Amniotic stem cell (primary cell): ENCODE measurements at regions not wholly inside any gene's neighbourhood (a gene's known extent, or its start where the extent isn't known, plus 50 kb on each side); places are given as distances from the start of the nearest gene placed in this dataset.
A peak's percentile ranks its signal among the peaks of the same experiment; 100 is the strongest.
"Not testable (repeated sequence)": the region's sequence is repeated elsewhere in the genome, so short reads cannot be mapped to it uniquely, and the experiment has no call there.

ENCODE experiments used
- DNase-seq: peaks from one replicate; lab custom pipeline; 2025; lab: John Stamatoyannopoulos, UW

DNA sequence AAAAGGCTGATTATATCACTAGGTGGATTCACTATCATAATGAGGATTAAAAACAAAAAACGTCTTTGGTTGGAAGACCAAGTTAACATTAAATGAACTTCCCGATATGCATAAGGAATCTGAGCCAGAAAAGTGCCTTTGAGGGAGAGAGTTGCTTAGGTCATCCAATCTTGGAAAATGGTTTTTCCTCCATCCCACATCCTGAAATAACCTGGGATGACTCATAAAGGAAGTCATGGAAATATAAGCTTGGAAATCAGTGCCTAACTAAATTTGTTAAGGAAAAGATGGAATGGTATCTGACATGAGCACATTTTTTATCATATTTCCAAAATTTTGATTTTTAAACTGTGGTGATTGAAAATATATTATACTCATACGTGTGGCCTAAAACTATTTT, 66.0 kb downstream of the KBTBD8 start:
- DNase-seq, result no peak

- no peak for DNase-seq
These were observed 69.1 kb downstream of the KBTBD8 start for GRCh38 chr3:67067251-67067650.

- not testable (repeated sequence) for DNase-seq
These were observed 74.5 kb downstream of the KBTBD8 start for GRCh38 chr3:67072640-67073039.

- DNase-seq, result no peak
These were observed 75.7 kb downstream of the KBTBD8 start for GRCh38 chr3:67073812-67074211.

GRCh38 chr3:67075295-67075694, 77.2 kb downstream of the KBTBD8 start:
- no peak for DNase-seq

GRCh38 chr3:67076607-67077006, 78.5 kb downstream of the KBTBD8 start:
- no peak for DNase-seq

DNA sequence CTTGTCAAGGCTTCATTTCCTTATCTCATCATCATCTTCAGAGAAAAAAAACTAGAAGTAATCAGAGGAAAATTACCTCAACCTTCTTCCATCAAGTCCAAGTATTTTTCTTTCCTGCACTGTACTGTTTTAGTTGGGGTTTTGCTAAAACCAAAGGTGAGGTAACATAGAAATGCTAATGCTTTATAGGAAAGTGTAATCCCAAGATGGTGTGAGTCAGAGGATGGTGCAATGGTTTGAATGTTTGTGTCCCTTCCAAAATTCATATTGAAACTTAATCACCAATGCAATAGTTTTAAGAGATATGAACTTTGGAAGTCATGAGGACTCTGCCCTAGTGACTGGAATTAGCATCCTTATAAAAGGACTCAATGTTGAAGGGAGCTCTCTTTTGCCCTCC, 79.5 kb downstream of the KBTBD8 start:
- no peak for DNase-seq

GRCh38 chr3:67082533-67083024, 84.5 kb downstream of the KBTBD8 start:
- DNase-seq, result no peak

DNA sequence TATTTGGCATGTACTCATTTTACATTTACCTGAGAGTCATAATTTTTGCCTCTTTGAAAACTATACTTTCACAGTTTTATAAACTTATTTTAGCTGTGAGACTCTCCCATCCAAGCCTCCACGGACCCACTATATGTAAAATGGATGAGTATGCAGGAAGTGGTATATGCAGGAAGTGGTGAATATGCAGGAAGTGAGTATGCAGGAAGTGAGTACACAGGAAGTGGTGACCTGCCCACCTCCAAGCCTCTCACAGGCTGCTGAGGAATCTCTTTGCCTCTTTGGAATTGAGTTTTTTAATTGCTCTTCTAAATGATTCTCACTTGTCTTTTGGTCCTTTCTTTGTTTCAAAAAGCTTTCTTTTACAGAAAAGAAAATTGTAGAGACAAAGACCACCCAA, 85.2 kb downstream of the KBTBD8 start:
- DNase-seq, result no peak

- no peak for DNase-seq
These were observed 89.7 kb downstream of the KBTBD8 start for GRCh38 chr3:67087788-67088187.

GRCh38 chr3:67090474-67090873, 92.4 kb downstream of the KBTBD8 start:
- peak; percentile 40 for DNase-seq

DNA sequence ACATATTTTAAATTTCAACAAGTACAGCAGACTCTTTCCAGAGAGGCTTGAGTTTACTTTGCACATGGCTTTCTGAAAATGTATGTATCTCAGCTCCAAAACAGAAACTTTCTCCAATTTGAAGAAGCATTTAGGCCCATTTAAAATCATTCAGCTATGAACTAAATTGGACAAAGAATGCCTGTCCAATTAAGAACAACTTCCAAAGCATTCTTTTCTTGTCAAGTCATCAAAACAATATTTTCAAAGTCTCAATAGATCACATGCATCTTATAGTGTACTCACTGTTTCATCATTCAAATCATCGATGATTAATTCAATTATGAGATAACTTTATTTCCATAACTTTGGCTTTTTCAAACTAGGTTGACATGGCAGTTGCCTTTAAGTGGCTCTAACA, 95.2 kb downstream of the KBTBD8 start:
- no peak for DNase-seq

GRCh38 chr3:67094167-67094566, 96.1 kb downstream of the KBTBD8 start:
- no peak for DNase-seq

DNA sequence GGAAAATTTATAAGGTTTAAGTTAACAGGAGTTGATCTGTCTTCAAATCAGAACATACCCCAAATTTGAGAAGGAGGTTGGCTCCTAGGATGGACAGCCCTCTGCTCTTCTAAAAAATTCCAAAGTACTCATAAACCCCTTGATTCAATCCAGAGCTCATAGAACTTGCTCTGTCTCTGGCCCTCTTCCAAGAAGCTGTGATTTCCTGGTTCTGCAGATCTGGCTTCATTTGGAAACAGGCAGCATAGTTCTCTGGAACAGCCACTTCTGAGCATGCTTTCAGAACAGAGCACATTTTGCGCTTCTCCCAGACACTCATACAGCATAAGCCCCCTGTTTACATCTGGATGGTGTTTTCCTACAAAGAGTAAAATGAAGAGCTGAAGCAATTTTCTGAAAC, 96.7 kb downstream of the KBTBD8 start:
- DNase-seq, result no peak

DNA sequence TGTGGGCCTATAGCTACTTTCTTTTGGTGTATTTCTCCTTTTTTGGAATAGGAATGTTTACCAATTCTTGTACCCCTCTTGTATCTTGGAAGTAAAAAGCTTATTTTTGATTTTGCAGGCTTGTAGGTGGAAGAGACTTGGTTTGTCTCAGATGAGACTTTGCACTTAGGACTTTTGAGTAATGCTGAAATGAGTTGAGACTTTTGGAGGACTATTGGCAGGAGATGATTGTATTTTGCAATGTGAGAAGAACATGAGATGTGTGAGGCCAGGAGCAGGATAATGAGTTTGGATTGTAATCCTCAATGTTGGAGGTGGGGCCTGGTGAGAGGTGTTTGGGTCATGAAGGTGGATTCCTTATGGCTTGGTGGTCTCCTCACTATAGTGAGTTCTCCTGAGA, 106.3 kb downstream of the KBTBD8 start:
- no peak for DNase-seq

- no peak for DNase-seq
These were observed 108.8 kb downstream of the KBTBD8 start for GRCh38 chr3:67106874-67107273.

DNA sequence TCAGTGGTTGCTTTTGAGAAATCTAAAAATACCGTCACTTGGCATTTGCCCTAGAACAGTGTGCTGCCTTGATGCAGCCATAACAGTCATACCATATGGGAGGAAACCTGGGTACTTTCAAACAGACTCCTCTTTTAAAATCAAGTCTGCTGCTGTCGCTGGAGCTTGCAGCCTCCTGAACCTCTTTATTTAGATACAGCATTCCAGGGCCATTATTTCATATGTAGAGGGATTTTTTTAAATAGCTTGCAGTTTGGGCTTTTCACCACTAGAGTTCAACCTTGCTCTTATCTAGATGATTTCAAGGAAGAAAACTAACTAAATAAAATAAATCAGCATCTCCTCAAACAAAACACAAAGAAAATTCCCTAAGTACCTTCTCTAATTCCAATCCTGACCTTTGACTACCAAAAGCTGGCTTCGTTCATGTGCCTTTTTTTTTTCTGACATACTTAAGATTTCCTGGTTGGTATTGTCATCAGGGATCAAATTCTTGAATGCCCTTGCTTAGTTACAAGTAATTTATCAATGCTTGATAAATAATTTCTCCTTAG, 111.6 kb downstream of the KBTBD8 start:
- DNase-seq, result peak; percentile 66

GRCh38 chr3:67113802-67114407, 115.8 kb downstream of the KBTBD8 start:
- DNase-seq, result peak; percentile 81

DNA sequence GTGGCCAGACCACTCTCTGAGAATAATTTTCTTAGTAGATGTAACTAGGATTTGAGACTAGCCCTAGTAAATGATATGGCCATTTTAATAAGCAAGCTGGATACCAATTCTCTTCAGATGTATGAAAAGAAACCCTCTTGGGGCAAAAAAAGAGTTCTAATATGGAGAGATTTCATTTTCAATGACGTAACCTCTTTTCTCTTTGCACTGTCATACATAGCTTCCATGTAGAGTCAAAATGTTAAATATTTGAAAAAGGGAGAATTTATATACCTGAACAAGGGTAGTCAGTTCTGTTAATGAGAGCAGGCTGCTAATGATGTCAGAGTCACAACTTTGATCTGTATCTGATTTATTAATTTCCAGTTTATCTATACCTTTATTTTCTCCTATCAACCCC, 120.0 kb downstream of the KBTBD8 start:
- DNase-seq, result no peak

- no peak for DNase-seq
These were observed 120.5 kb downstream of the KBTBD8 start for GRCh38 chr3:67118635-67119034.

GRCh38 chr3:67123914-67124313, 125.8 kb downstream of the KBTBD8 start:
- DNase-seq, result no peak

GRCh38 chr3:67127254-67127653, 129.1 kb downstream of the KBTBD8 start:
- DNase-seq, result no peak

DNA sequence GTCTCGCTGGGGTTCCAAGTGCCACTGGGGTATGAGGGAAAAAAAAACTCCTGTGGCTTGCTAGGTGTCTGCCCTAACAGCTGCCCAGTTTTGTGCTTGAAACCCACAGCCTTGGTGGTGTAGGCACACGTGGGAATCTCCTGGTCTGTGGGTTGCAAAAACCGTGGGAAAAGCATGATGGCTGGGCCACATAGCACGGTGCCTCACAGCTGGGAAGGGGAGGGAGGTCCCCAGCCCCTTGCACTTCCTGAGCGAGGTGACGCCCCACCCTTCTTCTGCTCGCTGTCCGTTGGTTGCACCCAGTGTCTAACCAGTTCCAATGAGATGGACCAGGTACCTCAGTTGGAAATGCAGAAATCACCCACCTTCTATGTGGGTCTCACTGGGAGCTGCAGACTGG, 144.3 kb downstream of the KBTBD8 start:
- no peak for DNase-seq

- no peak for DNase-seq
These were observed 147.6 kb downstream of the KBTBD8 start for GRCh38 chr3:67145738-67146137.
